ENCODE measurements at regions not wholly inside any gene's neighbourhood (a gene's known extent, or its start where the extent isn't known, plus 50 kb on each side); places are given as distances from the start of the nearest gene placed in this dataset.

DNA sequence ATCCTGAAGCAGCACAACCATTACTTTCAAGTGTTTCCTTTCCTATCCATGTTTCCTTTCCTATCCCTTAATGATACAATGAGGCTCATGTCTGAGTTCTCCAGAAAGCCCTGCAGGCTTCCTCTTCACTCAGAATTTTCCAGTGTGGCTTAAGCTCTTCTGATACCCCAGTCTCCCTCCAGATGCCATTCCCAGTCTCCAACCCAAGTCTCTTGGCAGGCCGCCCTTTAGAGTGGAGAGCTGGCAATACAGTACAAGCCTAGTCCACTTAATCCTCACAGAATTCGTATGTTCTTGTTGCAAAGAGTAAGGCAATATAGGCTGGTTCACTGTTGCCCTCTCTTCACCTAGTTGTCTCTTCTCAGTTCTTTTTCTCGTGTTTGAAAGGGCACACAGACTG, 503.9 kb upstream of the MDFIC2 start:
- no peak for DNase-seq
- H2AFZ ChIP-seq (ENCODE audit: low read length) = no peak overlapping the region
- H3K9ac ChIP-seq (ENCODE audit: low read length) = no peak overlapping the region
- no peak for ATAC-seq
- CTCF ChIA-PET = no interaction called here
- intact Hi-C loops (cut with micrococcal nuclease) = loop anchor here (5.0 kb wide), 1 partner anchor 44 kb away; no protein-coding TSS in a partner anchor
- no peaks in the 10 kb centered on the region for H3K9me3 ChIP-seq (ENCODE audit: low read length)
- H3K27me3 ChIP-seq (ENCODE audit: low read length) = no peaks in the 10 kb centered on the region
- POLR2A ChIA-PET (ENCODE audit: unreplicated experiment) = no interaction called here
- no peak overlapping the region for H3K4me3 ChIP-seq (ENCODE audit: low read length)
- H3K27ac ChIP-seq (ENCODE audit: low read length) = peak overlapping the region; percentile 31
- H4K20me1 ChIP-seq (ENCODE audit: low read length) = no peaks in the 10 kb centered on the region
- H3K9me2 ChIP-seq (replicated peaks; ENCODE audit: low read length) = no peaks in the 10 kb centered on the region
- TF ChIP-seq EZH2 (IDR thresholded peaks at IDR 0.05; ENCODE audit: low read length, unreplicated experiment) (no peak), EZH2phosphoT487 (IDR thresholded peaks at IDR 0.05; ENCODE audit: borderline replicate concordance, low read length) (no peak)
- TF ChIP-seq, protein P1, sequence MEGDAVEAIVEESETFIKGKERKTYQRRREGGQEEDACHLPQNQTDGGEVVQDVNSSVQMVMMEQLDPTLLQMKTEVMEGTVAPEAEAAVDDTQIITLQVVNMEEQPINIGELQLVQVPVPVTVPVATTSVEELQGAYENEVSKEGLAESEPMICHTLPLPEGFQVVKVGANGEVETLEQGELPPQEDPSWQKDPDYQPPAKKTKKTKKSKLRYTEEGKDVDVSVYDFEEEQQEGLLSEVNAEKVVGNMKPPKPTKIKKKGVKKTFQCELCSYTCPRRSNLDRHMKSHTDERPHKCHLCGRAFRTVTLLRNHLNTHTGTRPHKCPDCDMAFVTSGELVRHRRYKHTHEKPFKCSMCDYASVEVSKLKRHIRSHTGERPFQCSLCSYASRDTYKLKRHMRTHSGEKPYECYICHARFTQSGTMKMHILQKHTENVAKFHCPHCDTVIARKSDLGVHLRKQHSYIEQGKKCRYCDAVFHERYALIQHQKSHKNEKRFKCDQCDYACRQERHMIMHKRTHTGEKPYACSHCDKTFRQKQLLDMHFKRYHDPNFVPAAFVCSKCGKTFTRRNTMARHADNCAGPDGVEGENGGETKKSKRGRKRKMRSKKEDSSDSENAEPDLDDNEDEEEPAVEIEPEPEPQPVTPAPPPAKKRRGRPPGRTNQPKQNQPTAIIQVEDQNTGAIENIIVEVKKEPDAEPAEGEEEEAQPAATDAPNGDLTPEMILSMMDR (conservative IDR thresholded peaks at IDR 0.05; ENCODE audit: low read depth, low read length) = no peak
- H3K4me2 ChIP-seq (ENCODE audit: low read length) = peak overlapping the region; percentile 30
- H3K4me1 ChIP-seq (ENCODE audit: insufficient read depth, low read length) = peaks cover 32% of the 10 kb centered on the region
- BruUV-seq (replicated peaks) = no TSS peak
- H3K36me3 ChIP-seq (ENCODE audit: low read depth, low read length) = no peaks in the 10 kb centered on the region
- no peaks in the 10 kb centered on the region for H3F3A ChIP-seq (ENCODE audit: low read length, unreplicated experiment)
- H3K79me2 ChIP-seq (ENCODE audit: low read length) = no peaks in the 10 kb centered on the region

DNA sequence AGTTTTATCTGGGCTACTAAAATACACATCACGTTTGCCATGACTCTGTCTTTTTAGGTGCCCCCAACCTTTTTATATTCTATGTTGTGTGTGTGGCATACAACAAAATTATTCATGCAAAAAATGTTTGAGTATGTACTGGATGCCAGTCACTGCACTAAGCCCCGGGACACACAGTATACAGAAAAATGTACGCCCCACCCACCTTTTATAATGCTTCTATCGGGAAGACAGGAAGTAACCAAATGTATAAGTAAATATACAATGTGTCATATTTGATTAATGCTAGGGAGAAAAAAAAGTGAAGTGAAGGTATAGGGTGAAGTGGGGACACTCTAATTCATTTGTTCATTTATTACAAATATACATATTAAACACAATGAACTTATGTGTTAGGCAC, 503.4 kb upstream of the MDFIC2 start:
- intact Hi-C loops (cut with micrococcal nuclease) = loop anchor here (1.0 to 5.0 kb wide), 2 partner anchors 11 to 44 kb away; no protein-coding TSS in a partner anchor
- Histone ChIP-seq H3K9me2 (replicated peaks; ENCODE audit: low read length) (no peaks in the 10 kb centered on the region), H3K27me3 (ENCODE audit: low read length) (no peaks in the 10 kb centered on the region), H3K27ac (ENCODE audit: low read length) (peak overlapping the region; percentile 31), H3K9me3 (ENCODE audit: low read length) (no peaks in the 10 kb centered on the region), H3K9ac (ENCODE audit: low read length) (no peak overlapping the region), H3K79me2 (ENCODE audit: low read length) (no peaks in the 10 kb centered on the region), H3K4me2 (ENCODE audit: low read length) (peak overlapping the region; percentile 30), H3F3A (ENCODE audit: low read length, unreplicated experiment) (no peaks in the 10 kb centered on the region), H3K4me3 (ENCODE audit: low read length) (no peak overlapping the region), H4K20me1 (ENCODE audit: low read length) (no peaks in the 10 kb centered on the region), H2AFZ (ENCODE audit: low read length) (no peak overlapping the region), H3K36me3 (ENCODE audit: low read depth, low read length) (no peaks in the 10 kb centered on the region), H3K4me1 (ENCODE audit: insufficient read depth, low read length) (peaks cover 32% of the 10 kb centered on the region)
- ATAC-seq (peak; percentile 98), DNase-seq (peak; percentile 89)
- POLR2A ChIA-PET (ENCODE audit: unreplicated experiment) = no interaction called here
- no TSS peak for BruUV-seq (replicated peaks)
- CTCF ChIA-PET = no interaction called here
- TF ChIP-seq, protein P1 (conservative IDR thresholded peaks at IDR 0.05; ENCODE audit: low read depth, low read length) = no peak
- TF ChIP-seq EZH2 (IDR thresholded peaks at IDR 0.05; ENCODE audit: low read length, unreplicated experiment) = no peak
- no peak for TF ChIP-seq EZH2phosphoT487 (IDR thresholded peaks at IDR 0.05; ENCODE audit: borderline replicate concordance, low read length)

DNA sequence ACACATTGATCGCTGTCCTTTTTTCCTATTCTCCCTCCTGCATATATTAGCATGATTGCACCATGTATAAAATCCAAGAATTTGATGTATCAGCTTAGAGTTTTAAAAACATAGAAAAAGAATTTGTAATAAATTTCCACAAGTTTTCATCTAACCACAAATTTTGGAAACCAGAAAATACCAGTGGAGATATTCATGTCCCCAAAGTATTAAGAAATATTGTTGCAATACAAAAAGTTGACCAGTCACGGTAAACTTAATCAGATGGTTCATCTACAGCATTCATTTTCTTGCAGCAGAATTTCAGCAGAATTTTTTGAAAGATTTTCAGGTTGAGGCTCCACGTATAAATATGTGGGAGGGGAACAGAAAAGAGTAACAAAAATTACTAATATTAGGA, 500.9 kb upstream of the MDFIC2 start:
- H2AFZ ChIP-seq (ENCODE audit: low read length) = no peak overlapping the region
- no peak overlapping the region for H3K4me3 ChIP-seq (ENCODE audit: low read length)
- no peaks in the 10 kb centered on the region for H3K27me3 ChIP-seq (ENCODE audit: low read length)
- no peaks in the 10 kb centered on the region for H3K36me3 ChIP-seq (ENCODE audit: low read depth, low read length)
- H4K20me1 ChIP-seq (ENCODE audit: low read length) = no peaks in the 10 kb centered on the region
- no peak overlapping the region for H3K4me2 ChIP-seq (ENCODE audit: low read length)
- TF ChIP-seq EZH2phosphoT487 (IDR thresholded peaks at IDR 0.05; ENCODE audit: borderline replicate concordance, low read length) (no peak), EZH2 (IDR thresholded peaks at IDR 0.05; ENCODE audit: low read length, unreplicated experiment) (no peak)
- TF ChIP-seq, protein P1 (conservative IDR thresholded peaks at IDR 0.05; ENCODE audit: low read depth, low read length) = no peak
- H3K4me1 ChIP-seq (ENCODE audit: insufficient read depth, low read length) = peaks cover 30% of the 10 kb centered on the region
- H3K9ac ChIP-seq (ENCODE audit: low read length) = no peak overlapping the region
- H3K79me2 ChIP-seq (ENCODE audit: low read length) = no peaks in the 10 kb centered on the region
- ATAC-seq (no peak), DNase-seq (no peak)
- H3K27ac ChIP-seq (ENCODE audit: low read length) = no peak overlapping the region
- BruUV-seq (replicated peaks) = no TSS peak
- H3K9me3 ChIP-seq (ENCODE audit: low read length) = no peaks in the 10 kb centered on the region
- CTCF ChIA-PET = no interaction called here
- intact Hi-C loops (cut with micrococcal nuclease) = no loop called here
- POLR2A ChIA-PET (ENCODE audit: unreplicated experiment) = no interaction called here
- no peaks in the 10 kb centered on the region for H3F3A ChIP-seq (ENCODE audit: low read length, unreplicated experiment)
- H3K9me2 ChIP-seq (replicated peaks; ENCODE audit: low read length) = no peaks in the 10 kb centered on the region

Measured in PC-3 (cell line).